ENCODE measurements at regions not wholly inside any gene's neighbourhood (a gene's known extent, or its start where the extent isn't known, plus 50 kb on each side); places are given as distances from the start of the nearest gene placed in this dataset.

DNA sequence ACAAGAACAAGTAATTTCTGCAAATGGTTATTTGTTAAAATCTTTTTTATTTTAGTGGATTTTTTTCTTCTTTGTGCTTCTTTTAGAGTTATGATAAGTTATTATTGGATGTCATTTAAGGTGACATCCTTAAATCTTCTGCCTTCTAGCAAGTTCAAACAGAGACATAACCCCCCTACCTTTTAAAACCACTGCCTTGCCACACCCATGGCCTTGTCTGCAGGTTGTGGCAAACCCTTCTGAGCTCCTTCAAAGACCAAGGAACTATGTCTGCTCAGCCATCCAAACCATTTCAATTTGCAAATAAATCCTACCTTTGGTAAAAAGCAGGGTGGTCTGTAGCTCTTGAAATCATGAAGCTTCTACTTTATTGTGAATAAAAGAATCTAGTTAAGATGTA is 241.6 kb downstream of the FAM76B start:
- DNase-seq (ENCODE audit: low spot score) (no peak), ATAC-seq (no peak)
- TF ChIP-seq, protein P1, sequence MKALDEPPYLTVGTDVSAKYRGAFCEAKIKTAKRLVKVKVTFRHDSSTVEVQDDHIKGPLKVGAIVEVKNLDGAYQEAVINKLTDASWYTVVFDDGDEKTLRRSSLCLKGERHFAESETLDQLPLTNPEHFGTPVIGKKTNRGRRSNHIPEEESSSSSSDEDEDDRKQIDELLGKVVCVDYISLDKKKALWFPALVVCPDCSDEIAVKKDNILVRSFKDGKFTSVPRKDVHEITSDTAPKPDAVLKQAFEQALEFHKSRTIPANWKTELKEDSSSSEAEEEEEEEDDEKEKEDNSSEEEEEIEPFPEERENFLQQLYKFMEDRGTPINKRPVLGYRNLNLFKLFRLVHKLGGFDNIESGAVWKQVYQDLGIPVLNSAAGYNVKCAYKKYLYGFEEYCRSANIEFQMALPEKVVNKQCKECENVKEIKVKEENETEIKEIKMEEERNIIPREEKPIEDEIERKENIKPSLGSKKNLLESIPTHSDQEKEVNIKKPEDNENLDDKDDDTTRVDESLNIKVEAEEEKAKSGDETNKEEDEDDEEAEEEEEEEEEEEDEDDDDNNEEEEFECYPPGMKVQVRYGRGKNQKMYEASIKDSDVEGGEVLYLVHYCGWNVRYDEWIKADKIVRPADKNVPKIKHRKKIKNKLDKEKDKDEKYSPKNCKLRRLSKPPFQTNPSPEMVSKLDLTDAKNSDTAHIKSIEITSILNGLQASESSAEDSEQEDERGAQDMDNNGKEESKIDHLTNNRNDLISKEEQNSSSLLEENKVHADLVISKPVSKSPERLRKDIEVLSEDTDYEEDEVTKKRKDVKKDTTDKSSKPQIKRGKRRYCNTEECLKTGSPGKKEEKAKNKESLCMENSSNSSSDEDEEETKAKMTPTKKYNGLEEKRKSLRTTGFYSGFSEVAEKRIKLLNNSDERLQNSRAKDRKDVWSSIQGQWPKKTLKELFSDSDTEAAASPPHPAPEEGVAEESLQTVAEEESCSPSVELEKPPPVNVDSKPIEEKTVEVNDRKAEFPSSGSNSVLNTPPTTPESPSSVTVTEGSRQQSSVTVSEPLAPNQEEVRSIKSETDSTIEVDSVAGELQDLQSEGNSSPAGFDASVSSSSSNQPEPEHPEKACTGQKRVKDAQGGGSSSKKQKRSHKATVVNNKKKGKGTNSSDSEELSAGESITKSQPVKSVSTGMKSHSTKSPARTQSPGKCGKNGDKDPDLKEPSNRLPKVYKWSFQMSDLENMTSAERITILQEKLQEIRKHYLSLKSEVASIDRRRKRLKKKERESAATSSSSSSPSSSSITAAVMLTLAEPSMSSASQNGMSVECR (CRISPR knock-in tag; IDR thresholded peaks at IDR 0.05; ENCODE audit: borderline replicate concordance) = no peak
- no peak for TF ChIP-seq NR3C1 (CRISPR knock-in tag; conservative IDR thresholded peaks at IDR 0.05; ENCODE audit: low read depth)
- TF ChIP-seq, protein P2, sequence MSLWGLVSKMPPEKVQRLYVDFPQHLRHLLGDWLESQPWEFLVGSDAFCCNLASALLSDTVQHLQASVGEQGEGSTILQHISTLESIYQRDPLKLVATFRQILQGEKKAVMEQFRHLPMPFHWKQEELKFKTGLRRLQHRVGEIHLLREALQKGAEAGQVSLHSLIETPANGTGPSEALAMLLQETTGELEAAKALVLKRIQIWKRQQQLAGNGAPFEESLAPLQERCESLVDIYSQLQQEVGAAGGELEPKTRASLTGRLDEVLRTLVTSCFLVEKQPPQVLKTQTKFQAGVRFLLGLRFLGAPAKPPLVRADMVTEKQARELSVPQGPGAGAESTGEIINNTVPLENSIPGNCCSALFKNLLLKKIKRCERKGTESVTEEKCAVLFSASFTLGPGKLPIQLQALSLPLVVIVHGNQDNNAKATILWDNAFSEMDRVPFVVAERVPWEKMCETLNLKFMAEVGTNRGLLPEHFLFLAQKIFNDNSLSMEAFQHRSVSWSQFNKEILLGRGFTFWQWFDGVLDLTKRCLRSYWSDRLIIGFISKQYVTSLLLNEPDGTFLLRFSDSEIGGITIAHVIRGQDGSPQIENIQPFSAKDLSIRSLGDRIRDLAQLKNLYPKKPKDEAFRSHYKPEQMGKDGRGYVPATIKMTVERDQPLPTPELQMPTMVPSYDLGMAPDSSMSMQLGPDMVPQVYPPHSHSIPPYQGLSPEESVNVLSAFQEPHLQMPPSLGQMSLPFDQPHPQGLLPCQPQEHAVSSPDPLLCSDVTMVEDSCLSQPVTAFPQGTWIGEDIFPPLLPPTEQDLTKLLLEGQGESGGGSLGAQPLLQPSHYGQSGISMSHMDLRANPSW (CRISPR knock-in tag; conservative IDR thresholded peaks at IDR 0.05; ENCODE audit: low read depth) = no peak
- TF ChIP-seq, protein P3, sequence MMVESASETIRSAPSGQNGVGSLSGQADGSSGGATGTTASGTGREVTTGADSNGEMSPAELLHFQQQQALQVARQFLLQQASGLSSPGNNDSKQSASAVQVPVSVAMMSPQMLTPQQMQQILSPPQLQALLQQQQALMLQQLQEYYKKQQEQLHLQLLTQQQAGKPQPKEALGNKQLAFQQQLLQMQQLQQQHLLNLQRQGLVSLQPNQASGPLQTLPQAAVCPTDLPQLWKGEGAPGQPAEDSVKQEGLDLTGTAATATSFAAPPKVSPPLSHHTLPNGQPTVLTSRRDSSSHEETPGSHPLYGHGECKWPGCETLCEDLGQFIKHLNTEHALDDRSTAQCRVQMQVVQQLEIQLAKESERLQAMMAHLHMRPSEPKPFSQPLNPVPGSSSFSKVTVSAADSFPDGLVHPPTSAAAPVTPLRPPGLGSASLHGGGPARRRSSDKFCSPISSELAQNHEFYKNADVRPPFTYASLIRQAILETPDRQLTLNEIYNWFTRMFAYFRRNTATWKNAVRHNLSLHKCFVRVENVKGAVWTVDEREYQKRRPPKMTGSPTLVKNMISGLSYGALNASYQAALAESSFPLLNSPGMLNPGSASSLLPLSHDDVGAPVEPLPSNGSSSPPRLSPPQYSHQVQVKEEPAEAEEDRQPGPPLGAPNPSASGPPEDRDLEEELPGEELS (CRISPR knock-in tag; IDR thresholded peaks at IDR 0.05) = no peak
- TF ChIP-seq, protein P4, sequence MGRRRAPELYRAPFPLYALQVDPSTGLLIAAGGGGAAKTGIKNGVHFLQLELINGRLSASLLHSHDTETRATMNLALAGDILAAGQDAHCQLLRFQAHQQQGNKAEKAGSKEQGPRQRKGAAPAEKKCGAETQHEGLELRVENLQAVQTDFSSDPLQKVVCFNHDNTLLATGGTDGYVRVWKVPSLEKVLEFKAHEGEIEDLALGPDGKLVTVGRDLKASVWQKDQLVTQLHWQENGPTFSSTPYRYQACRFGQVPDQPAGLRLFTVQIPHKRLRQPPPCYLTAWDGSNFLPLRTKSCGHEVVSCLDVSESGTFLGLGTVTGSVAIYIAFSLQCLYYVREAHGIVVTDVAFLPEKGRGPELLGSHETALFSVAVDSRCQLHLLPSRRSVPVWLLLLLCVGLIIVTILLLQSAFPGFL (CRISPR knock-in tag; IDR thresholded peaks at IDR 0.05; ENCODE audit: borderline replicate concordance) = no peak
- TF ChIP-seq GABPB1 (CRISPR knock-in tag; IDR thresholded peaks at IDR 0.05) = no peak
- TF ChIP-seq, protein P5, sequence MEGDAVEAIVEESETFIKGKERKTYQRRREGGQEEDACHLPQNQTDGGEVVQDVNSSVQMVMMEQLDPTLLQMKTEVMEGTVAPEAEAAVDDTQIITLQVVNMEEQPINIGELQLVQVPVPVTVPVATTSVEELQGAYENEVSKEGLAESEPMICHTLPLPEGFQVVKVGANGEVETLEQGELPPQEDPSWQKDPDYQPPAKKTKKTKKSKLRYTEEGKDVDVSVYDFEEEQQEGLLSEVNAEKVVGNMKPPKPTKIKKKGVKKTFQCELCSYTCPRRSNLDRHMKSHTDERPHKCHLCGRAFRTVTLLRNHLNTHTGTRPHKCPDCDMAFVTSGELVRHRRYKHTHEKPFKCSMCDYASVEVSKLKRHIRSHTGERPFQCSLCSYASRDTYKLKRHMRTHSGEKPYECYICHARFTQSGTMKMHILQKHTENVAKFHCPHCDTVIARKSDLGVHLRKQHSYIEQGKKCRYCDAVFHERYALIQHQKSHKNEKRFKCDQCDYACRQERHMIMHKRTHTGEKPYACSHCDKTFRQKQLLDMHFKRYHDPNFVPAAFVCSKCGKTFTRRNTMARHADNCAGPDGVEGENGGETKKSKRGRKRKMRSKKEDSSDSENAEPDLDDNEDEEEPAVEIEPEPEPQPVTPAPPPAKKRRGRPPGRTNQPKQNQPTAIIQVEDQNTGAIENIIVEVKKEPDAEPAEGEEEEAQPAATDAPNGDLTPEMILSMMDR (IDR thresholded peaks at IDR 0.05) = no peak
- no peak for TF ChIP-seq ZNF317 (CRISPR knock-in tag; IDR thresholded peaks at IDR 0.05; ENCODE audit: borderline replicate concordance, low read depth)
- TF ChIP-seq FOXJ3 (CRISPR knock-in tag; IDR thresholded peaks at IDR 0.05; ENCODE audit: borderline replicate concordance) = no peak
- TF ChIP-seq ZBTB21 (CRISPR knock-in tag; IDR thresholded peaks at IDR 0.05; ENCODE audit: borderline replicate concordance) = no peak
- TF ChIP-seq TCF7 (CRISPR knock-in tag; IDR thresholded peaks at IDR 0.05; ENCODE audit: low read depth) = no peak
- TF ChIP-seq, protein P6, sequence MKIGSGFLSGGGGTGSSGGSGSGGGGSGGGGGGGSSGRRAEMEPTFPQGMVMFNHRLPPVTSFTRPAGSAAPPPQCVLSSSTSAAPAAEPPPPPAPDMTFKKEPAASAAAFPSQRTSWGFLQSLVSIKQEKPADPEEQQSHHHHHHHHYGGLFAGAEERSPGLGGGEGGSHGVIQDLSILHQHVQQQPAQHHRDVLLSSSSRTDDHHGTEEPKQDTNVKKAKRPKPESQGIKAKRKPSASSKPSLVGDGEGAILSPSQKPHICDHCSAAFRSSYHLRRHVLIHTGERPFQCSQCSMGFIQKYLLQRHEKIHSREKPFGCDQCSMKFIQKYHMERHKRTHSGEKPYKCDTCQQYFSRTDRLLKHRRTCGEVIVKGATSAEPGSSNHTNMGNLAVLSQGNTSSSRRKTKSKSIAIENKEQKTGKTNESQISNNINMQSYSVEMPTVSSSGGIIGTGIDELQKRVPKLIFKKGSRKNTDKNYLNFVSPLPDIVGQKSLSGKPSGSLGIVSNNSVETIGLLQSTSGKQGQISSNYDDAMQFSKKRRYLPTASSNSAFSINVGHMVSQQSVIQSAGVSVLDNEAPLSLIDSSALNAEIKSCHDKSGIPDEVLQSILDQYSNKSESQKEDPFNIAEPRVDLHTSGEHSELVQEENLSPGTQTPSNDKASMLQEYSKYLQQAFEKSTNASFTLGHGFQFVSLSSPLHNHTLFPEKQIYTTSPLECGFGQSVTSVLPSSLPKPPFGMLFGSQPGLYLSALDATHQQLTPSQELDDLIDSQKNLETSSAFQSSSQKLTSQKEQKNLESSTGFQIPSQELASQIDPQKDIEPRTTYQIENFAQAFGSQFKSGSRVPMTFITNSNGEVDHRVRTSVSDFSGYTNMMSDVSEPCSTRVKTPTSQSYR (CRISPR knock-in tag; IDR thresholded peaks at IDR 0.05) = no peak
- no peak for TF ChIP-seq RORB (CRISPR knock-in tag; IDR thresholded peaks at IDR 0.05)
- no peak for TF ChIP-seq EMX1 (CRISPR knock-in tag; IDR thresholded peaks at IDR 0.05)
- TF ChIP-seq, protein P7, sequence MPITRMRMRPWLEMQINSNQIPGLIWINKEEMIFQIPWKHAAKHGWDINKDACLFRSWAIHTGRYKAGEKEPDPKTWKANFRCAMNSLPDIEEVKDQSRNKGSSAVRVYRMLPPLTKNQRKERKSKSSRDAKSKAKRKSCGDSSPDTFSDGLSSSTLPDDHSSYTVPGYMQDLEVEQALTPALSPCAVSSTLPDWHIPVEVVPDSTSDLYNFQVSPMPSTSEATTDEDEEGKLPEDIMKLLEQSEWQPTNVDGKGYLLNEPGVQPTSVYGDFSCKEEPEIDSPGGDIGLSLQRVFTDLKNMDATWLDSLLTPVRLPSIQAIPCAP (CRISPR knock-in tag; IDR thresholded peaks at IDR 0.05) = no peak
- Mint-ChIP-seq H3K36me3 (no peaks in the 10 kb centered on the region), H3K27ac (no peak overlapping the region), H3K4me3 (no peak overlapping the region), H3K4me1 (no peaks in the 10 kb centered on the region), H3K9me3 (peaks cover 7% of the 10 kb centered on the region), H3K27me3 (ENCODE audit: low read depth) (no peaks in the 10 kb centered on the region)
- ChIA-PET POLR2A (no interaction called here), CTCF (no interaction called here)

Data from WTC11 (cell line).